SK-N-SH treated with all-trans-retinoic acid at 6 μM for 48 hours (cell line): ENCODE measurements at regions not wholly inside any gene's neighbourhood (a gene's known extent, or its start where the extent isn't known, plus 50 kb on each side); places are given as distances from the start of the nearest gene placed in this dataset.

ENCODE experiments used
- ESRRG ChIP-seq: fragments of 250-450 bp; sonication (Bioruptor Pico); IDR thresholded peaks from 2 replicates; pipeline ENCODE4 v1.6.1; 2021; ENCODE audit warnings: mild to moderate bottlenecking
- PATZ1 ChIP-seq: fragments of 250-450 bp; sonication (Bioruptor Pico); IDR thresholded peaks from 2 replicates; pipeline ENCODE4 v1.8.0; 2020; ENCODE audit warnings: mild to moderate bottlenecking, moderate library complexity, borderline replicate concordance
- RARB ChIP-seq: fragments of 250-450 bp; sonication (Bioruptor Pico); IDR thresholded peaks from 2 replicates; pipeline ENCODE4 v1.8.0; 2021; ENCODE audit warnings: mild to moderate bottlenecking, moderate library complexity
- SNAI2 ChIP-seq: fragments of 250-450 bp; sonication (Bioruptor Pico); IDR thresholded peaks from 2 replicates; pipeline ENCODE4 v1.5.0; 2020; ENCODE audit warnings: mild to moderate bottlenecking, moderate library complexity
- TOX ChIP-seq: fragments of 250-450 bp; sonication (Bioruptor Pico); IDR thresholded peaks from 2 replicates; pipeline ENCODE4 v1.8.0; 2021; ENCODE audit warnings: mild to moderate bottlenecking, moderate library complexity, borderline replicate concordance
- ZC3H10 ChIP-seq: fragments of 250-450 bp; sonication (Bioruptor Pico); IDR thresholded peaks from 2 replicates; pipeline ENCODE4 v1.5.1; 2021; ENCODE audit warnings: mild to moderate bottlenecking, moderate library complexity
- ZNF565 ChIP-seq: fragments of 450-650 bp; formaldehyde crosslinking; conservative IDR thresholded peaks from 2 replicates; pipeline ENCODE4 v1.5.0; 2020; ENCODE audit warnings: low read depth, mild to moderate bottlenecking, moderate library complexity

DNA sequence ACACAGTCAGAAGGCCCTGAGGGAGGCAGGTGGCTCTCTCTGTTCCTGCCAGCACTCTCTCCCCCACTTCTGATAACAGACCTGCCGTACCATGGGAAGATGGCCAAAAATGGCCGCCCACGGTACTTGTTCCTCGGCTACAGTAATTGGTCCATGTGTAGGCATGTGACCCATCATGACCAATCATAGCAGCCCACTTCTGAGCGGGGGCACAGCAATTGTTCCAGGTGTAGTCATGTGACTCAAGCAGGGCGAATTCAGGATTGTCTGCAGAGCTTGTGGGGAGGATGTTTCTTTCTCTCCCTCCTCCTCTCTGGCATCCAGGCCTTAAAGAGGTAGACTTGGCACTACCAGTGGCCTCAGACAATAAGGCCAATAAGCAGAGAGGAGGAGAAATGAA lies 250.4 kb downstream of the MRTFB start:
- TF ChIP-seq ZNF565 (CRISPR knock-in tag) (no peak), ZC3H10 (CRISPR knock-in tag) (no peak), TOX (CRISPR knock-in tag) (no peak), ESRRG (CRISPR knock-in tag) (no peak), PATZ1 (CRISPR knock-in tag) (no peak), RARB (CRISPR knock-in tag) (no peak), SNAI2 (CRISPR knock-in tag) (no peak)
